Endothelial cell of umbilical vein (primary cell): ENCODE measurements at regions not wholly inside any gene's neighbourhood (a gene's known extent, or its start where the extent isn't known, plus 50 kb on each side); places are given as distances from the start of the nearest gene placed in this dataset.

ENCODE experiments used
- BruUV-seq: library from RNA; stranded (reverse); fragments of 400-500 nt; replicated peaks from 2 replicates; lab custom pipeline; 2021; lab: Mats Ljungman, UMichigan
- CTCF ChIA-PET: fragments of 300-600, 350-600 bp; sonication (Branson Sonifier 250); formaldehyde crosslinking; loops from one replicate; lab custom pipeline; 2021; ENCODE audit warnings: antibody characterized with exemption, inconsistent platforms; lab: Charles Lee
- POLR2A ChIA-PET: fragments of 300-600, 350-600 bp; sonication (Branson Sonifier 250); formaldehyde crosslinking; loops from one replicate; lab custom pipeline; 2021; ENCODE audit warnings: antibody characterized with exemption, inconsistent platforms; lab: Charles Lee
- DNase-seq: peaks from one replicate; pipeline ENCODE4 v3.0.0-alpha.2; 2011; ENCODE audit warnings: low read depth, low spot score
- FAIRE-seq: peaks from 2 replicates; lab custom pipeline; 2011; peaks lifted over from hg19 to GRCh38; lab: Jason Lieb, UNC
- H2AFZ ChIP-seq: 2 replicates; pipeline ENCODE4 v1.6.0; 2012; ENCODE audit warnings: low read depth, low read length, control low read depth, inconsistent platforms
- H3K27ac ChIP-seq: 2 replicates; pipeline ENCODE4 v1.5.1; 2011; ENCODE audit warnings: low read depth, mild to moderate bottlenecking, control low read depth, low read length, moderate library complexity; ENCODE audit not compliant: insufficient read depth
- H3K27me3 ChIP-seq, 2 experiments: 2 replicates each; pipeline versions ENCODE4 v1.6.0 to v1.6.1; 2011; ENCODE audit warnings: low read length in 2 of 2, mixed read lengths in 1 of 2; ENCODE audit not compliant: control insufficient read depth in 2 of 2, insufficient read depth in 2 of 2
- H3K36me3 ChIP-seq, 2 experiments: 2 replicates in 1 of 2; 3 replicates in 1 of 2; pipeline ENCODE4 v1.5.1; 2011; ENCODE audit warnings: low read length in 2 of 2, mild to moderate bottlenecking in 1 of 2, moderate library complexity in 1 of 2; ENCODE audit not compliant: control insufficient read depth in 2 of 2, insufficient read depth in 2 of 2; ENCODE audit errors: extremely low read depth in 1 of 2
- H3K4me1 ChIP-seq: 3 replicates; pipeline ENCODE4 v1.5.1; 2011; ENCODE audit warnings: mild to moderate bottlenecking, low read length; ENCODE audit not compliant: control insufficient read depth, insufficient read depth; ENCODE audit errors: extremely low read depth
- H3K4me2 ChIP-seq: 2 replicates; pipeline ENCODE4 v1.6.1; 2011; ENCODE audit warnings: low read length, control low read depth, mixed read lengths; ENCODE audit not compliant: insufficient read depth
- H3K4me3 ChIP-seq, 3 experiments: fragments of 200-600 bp in 1 of 3; sonication (generic), shearing (Covaris generic) in 1 of 3; replicated peaks in 1 of 3; 2 replicates each; pipeline ENCODE4 v1.5.1; 2011 to 2016; ENCODE audit warnings: control low read depth in 3 of 3, low read length in 3 of 3, mild to moderate bottlenecking in 2 of 3, inconsistent platforms in 1 of 3, low read depth in 1 of 3, moderate library complexity in 1 of 3; ENCODE audit not compliant: insufficient read depth in 1 of 3
- H3K79me2 ChIP-seq: 2 replicates; pipeline ENCODE4 v1.6.0; 2012; ENCODE audit warnings: low read length, inconsistent platforms; ENCODE audit not compliant: control insufficient read depth, insufficient read depth
- H3K9ac ChIP-seq: replicated peaks from 2 replicates; pipeline ENCODE3; 2011; ENCODE audit warnings: low read length, control low read depth; ENCODE audit not compliant: insufficient read depth; ENCODE audit errors: extremely low read depth
- H3K9me1 ChIP-seq: replicated peaks from 3 replicates; pipeline ENCODE4 v1.6.0; 2011; ENCODE audit warnings: mild to moderate bottlenecking, low read length; ENCODE audit not compliant: control insufficient read depth, insufficient read depth; ENCODE audit errors: extremely low read depth
- H3K9me3 ChIP-seq: replicated peaks from 2 replicates; pipeline ENCODE4 v1.5.1; 2012; ENCODE audit warnings: low read length, inconsistent platforms; ENCODE audit not compliant: control insufficient read depth, insufficient read depth
- H4K20me1 ChIP-seq: replicated peaks from 2 replicates; pipeline ENCODE3; 2011; ENCODE audit warnings: mild to moderate bottlenecking, low read length; ENCODE audit not compliant: control insufficient read depth, insufficient read depth; ENCODE audit errors: extremely low read depth
- CTCF ChIP-seq, 2 donors: IDR thresholded peaks; 1 replicate in 1 of 2; 2 replicates in 1 of 2; pipeline ENCODE4 v1.5.1; 2011; ENCODE audit warnings: low read length in 2 of 2, mild to moderate bottlenecking in 2 of 2, moderate library complexity in 2 of 2, control low read depth in 1 of 2, inconsistent platforms in 1 of 2, low read depth in 1 of 2; ENCODE audit not compliant: insufficient read depth in 1 of 2; ENCODE audit errors: extremely low read depth in 1 of 2
- EZH2 ChIP-seq: IDR thresholded peaks from 2 replicates; pipeline ENCODE4 v1.6.1; 2012; ENCODE audit warnings: borderline replicate concordance, low read depth, mild to moderate bottlenecking, moderate library complexity, low read length, inconsistent platforms; ENCODE audit not compliant: severe bottlenecking
- FOS ChIP-seq: IDR thresholded peaks from 2 replicates; pipeline ENCODE4 v1.6.1; 2011; ENCODE audit warnings: mild to moderate bottlenecking, low read length, moderate library complexity, borderline replicate concordance; ENCODE audit not compliant: insufficient read depth
- GATA2 ChIP-seq: IDR thresholded peaks from 2 replicates; pipeline ENCODE4 v1.7.0; 2011; ENCODE audit warnings: low read depth, mild to moderate bottlenecking, moderate library complexity, mixed read lengths, low read length; ENCODE audit not compliant: insufficient read length, insufficient read depth
- JUN ChIP-seq: IDR thresholded peaks from 2 replicates; pipeline ENCODE4 v1.6.1; 2011; ENCODE audit warnings: borderline replicate concordance, low read depth; ENCODE audit not compliant: insufficient read length, insufficient read depth
- MAX ChIP-seq: IDR thresholded peaks from 2 replicates; pipeline ENCODE4 v1.6.1; 2011; ENCODE audit not compliant: insufficient read depth, insufficient read length
- MYC ChIP-seq: IDR thresholded peaks from one replicate; pipeline ENCODE4 v1.6.1; 2011; ENCODE audit warnings: mild to moderate bottlenecking, low read depth, low read length
- POLR2A ChIP-seq: IDR thresholded peaks from 2 replicates; pipeline ENCODE4 v1.6.1; 2012; ENCODE audit warnings: low read depth, mild to moderate bottlenecking, control low read depth, low read length
- POLR2AphosphoS5 ChIP-seq: IDR thresholded peaks from 2 replicates; pipeline ENCODE4 v1.6.1; 2012; ENCODE audit warnings: low read depth, mild to moderate bottlenecking, control low read depth, low read length, moderate library complexity; ENCODE audit not compliant: insufficient read depth
- dilution Hi-C: fragments of 300-500 bp; cut with MboI; formaldehyde crosslinking; loops from one replicate; pipeline ENCODE4 v1.15.0; 2019; ENCODE audit warnings: low sequenced_read_pairs; ENCODE audit not compliant: extremely low pct_ligation_motif_present
- intact Hi-C: fragments of 100-400 bp; cut with micrococcal nuclease; formaldehyde crosslinking; loops from one replicate; pipeline ENCODE4 v1.10.0; 2022

DNA sequence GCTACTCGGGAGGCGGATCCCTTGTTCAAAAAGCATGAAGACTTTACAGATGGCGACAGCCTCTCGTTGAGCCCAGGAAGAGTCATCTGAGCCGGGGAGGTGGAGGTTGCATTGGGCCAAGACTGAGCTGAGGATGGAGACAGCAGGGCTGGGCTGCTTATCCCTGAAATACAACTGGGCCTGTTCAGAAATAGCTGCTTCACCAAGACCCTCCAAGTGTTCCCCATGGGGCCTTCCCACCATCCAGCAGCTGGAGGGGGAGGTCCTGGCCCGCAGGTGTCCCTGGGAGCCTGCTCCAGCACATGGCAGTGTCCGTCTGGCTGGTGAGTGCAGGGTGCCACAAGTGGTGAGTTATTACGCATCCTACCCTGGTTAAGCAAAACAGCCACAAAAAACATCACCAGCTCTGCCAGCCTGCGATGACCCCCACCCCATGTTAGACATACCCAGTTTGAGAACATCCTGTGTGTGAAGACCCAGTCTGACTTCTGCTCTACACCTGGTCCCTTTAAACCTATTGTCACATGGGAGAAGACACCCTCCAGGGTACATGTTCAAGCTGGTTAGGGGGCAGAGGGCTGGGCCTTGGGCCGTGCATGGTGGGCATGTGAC lies 93.1 kb upstream of the TMPRSS2 start:
- Histone ChIP-seq H3K4me3 (no peak overlapping the region), H3K36me3 (no peaks in the 10 kb centered on the region), H3K79me2 (no peaks in the 10 kb centered on the region), H3K4me2 (no peak overlapping the region), H3K27ac (no peak overlapping the region), H3K9me3 (no peaks in the 10 kb centered on the region), H2AFZ (no peak overlapping the region), H3K27me3 (no peaks in the 10 kb centered on the region), H3K9me1 (no peaks in the 10 kb centered on the region), H3K4me1 (no peaks in the 10 kb centered on the region), H4K20me1 (no peaks in the 10 kb centered on the region), H3K9ac (no peak overlapping the region)
- ChIA-PET CTCF (interaction anchor here (0.7 to 1.2 kb wide), 2 partner anchors 12 to 318 kb away, joined by 3 read pairs; no protein-coding TSS in a partner anchor), POLR2A (no interaction called here)
- dilution Hi-C loops, result no loop called here
- TF ChIP-seq POLR2A (no peak), FOS (no peak), MAX (no peak), POLR2AphosphoS5 (no peak)
- BruUV-seq, result no TSS peak
- intact Hi-C loops, result no loop called here
- DNase-seq (no peak), FAIRE-seq (no peak)

DNA sequence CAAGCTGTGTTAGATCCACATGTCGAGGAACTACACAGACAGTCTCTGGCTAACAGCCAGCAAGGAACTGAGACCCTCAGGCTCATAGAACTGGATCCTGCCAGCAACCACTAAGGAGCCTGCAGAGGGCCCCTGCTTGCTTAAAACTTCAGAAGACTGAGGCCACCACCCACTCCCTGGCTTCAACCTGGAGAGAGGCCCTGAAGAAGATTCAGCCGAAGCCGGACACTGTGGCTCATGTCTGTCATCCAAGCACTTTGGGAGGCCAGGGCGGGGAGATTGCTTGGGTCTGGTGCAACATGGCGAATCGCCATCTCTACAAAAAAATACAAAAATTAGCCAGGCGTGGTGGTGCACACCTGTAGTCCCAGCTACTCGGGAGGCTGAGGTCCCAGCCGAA lies 92.6 kb upstream of the TMPRSS2 start:
- Histone ChIP-seq H3K27me3 (no peaks in the 10 kb centered on the region), H3K4me3 (no peak overlapping the region), H3K9me3 (no peaks in the 10 kb centered on the region), H3K4me1 (no peaks in the 10 kb centered on the region), H3K4me2 (no peak overlapping the region), H2AFZ (no peak overlapping the region), H3K9me1 (no peaks in the 10 kb centered on the region), H3K79me2 (no peaks in the 10 kb centered on the region), H3K36me3 (no peaks in the 10 kb centered on the region), H4K20me1 (no peaks in the 10 kb centered on the region), H3K27ac (no peak overlapping the region), H3K9ac (no peak overlapping the region)
- BruUV-seq, result no TSS peak
- no peak for FAIRE-seq
- TF ChIP-seq EZH2 (no peak), CTCF (IDR thresholded peaks at IDR 0.05; ENCODE audit: extremely low read depth in 1 of 2, insufficient read depth in 1 of 2, low read depth in 1 of 2, low read length in 2 of 2) (no peak), MAX (no peak), MYC (no peak), GATA2 (no peak), JUN (no peak), POLR2A (no peak), FOS (no peak), POLR2AphosphoS5 (no peak)
- dilution Hi-C loops, result no loop called here
- intact Hi-C loops, result no loop called here
- no peak for DNase-seq
- ChIA-PET POLR2A (no interaction called here), CTCF (interaction anchor here (1.2 kb wide), 1 partner anchor 317 kb away, joined by 3 read pairs; no protein-coding TSS in a partner anchor)
